HG03025 (cell line): ENCODE measurements at regions not wholly inside any gene's neighbourhood (a gene's known extent, or its start where the extent isn't known, plus 50 kb on each side); places are given as distances from the start of the nearest gene placed in this dataset.

Source experiments
- ATAC-seq: cut with Tn5 transposase; IDR thresholded peaks from one replicate; pipeline ENCODE4 v1.9.1; 2021; ENCODE audit warnings: mild to moderate bottlenecking, moderate library complexity; ENCODE audit not compliant: unreplicated experiment, low FRiP score

DNA sequence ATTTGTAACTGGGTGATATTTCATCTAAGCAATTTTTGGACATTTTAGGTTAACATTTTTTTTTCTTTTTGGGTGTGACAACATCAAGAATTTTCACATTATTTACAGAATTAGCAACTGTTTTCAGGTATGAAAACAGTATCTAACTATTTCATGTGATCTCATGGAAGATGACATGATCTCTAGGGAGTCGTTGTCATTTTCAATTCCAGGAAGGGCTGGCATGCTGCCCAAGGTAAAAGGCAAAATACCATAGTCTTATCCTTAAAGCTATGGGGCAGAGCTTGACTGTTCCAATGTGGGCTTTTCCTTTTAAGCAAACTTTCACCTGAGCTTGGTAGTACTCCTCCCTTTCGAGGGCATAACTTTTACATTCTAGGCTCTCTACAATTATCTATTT lies 443.7 kb downstream of the DSEL start:
- ATAC-seq = no peak

DNA sequence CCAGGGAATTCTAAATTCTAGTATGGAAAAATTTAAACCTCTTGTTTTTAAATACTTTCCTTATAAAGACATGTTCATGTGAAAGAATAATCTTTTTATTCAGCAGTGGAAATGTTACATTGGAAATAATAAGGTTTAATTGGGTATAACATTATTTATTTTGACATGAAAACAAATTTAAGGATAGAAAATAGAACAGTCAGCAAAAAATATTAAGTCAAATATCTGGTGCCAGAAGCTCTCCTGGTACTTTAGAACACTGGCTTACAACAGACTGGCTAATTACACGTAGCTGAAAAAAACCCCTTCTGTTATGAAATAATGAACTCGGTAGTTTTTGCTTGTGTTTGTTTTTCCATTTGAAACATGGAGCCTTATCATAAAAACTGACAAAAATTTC lies 447.9 kb downstream of the DSEL start:
- ATAC-seq = no peak

DNA sequence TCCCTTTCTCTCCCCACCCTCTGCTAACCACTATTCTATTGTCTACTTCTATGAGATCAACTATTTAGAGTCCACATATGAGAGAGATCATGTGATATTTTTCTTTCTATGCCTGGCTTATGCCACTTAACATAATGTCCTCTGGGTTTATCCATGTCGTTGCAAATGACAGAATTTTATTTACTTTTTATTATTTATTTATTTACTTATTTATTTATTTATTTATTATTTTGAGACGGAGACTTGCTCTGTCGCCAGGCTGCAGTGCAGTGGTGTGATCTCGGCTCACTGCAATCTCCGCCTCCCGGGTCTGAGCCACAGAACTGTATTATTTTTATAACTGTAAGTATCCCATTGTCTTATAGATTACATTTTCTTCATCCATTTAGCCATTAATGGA lies 443.4 kb upstream of the CDH19 start:
- no peak for ATAC-seq

DNA sequence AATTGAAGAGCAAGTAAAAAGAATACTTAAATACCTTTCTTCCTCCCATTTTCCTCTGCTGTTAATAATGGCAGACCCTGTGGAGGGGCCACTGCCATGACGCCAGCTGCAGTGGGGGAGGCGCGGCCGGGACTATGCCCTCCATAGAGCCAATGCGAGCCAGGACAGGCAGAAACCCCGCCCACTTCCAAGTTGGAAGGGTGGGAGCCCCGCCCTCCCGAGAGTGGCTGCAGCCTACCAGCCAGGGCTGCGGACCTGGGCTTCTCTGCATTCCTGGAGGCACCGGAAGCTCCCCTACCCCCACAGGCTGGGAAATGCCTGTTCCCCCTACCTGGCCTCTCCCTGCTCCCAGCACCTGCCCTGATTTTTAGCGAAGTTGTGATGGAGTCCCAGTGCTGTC lies 439.4 kb upstream of the CDH19 start:
- no peak for ATAC-seq

DNA sequence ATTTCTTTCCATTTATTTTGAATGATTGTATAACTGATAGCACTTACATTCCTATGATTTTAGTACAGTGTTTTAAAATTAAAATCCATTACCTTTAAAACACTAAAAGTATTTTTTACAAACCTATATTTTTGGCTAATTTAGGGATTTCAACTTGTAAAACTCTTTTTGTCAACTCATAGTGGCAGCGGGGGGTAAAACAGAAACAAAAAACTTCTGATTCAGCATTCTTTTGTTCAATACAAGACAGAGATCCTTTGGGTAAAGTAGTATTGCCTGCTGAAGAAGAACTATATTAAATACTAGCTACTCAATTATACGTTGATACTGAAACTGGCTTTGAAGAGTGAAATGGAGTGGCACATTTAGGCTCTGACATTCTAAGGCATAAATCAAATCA lies 437.4 kb upstream of the CDH19 start:
- no peak for ATAC-seq

DNA sequence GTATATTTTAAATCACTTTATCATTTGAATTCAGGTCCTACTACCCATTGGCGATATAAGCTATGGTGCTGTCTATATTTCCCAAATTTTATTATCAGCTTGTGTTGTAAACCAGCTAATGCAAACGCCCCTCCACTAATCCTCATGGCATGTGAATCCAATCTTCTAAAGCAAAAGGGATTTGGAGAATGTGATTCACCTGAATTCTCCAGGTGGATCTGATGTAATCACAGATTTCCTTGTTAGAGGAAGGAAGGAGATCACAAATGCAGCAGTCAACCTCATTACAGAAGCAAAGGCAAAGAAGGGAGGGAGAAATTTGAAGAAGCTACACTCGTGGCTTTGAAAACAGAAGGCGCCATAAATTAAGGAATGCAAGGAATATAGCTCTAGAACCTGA lies 431.1 kb upstream of the CDH19 start:
- no peak for ATAC-seq

DNA sequence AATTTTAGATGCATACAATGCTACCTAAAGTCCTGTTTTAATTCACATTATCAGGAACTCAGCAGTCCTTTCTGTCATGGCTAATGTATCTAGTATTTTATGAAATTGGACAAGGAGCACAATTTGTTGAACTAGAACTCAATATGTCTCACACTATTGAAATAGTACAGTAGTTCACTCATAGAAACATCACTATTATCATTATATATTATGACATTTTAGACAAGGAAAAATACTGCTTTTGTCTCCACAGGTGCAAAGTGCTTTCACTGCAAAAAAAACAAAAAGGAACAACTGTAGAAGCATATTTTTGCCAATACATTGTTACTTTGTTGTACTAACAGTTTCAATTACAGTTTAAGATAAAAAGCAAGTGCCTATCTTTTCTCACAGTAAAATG lies 419.2 kb upstream of the CDH19 start:
- no peak for ATAC-seq

DNA sequence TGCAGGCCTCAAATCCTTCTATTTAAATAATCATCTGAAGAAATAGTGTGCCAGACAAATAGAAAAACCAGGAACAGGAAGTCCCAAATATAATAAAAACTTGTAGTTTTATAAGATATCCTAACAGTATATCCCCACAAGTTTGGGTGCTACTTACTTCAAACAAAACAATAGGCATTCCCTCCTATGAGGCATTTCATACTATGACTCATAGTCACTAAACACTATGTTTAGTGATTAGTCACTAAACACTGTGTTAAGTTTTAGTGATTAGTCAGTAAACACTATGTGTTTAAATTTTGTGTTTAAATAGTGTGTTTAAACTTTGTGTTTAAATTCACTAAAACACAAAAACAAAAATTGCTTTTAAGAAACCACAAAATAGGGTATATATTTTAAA lies 407.0 kb upstream of the CDH19 start:
- no peak for ATAC-seq

DNA sequence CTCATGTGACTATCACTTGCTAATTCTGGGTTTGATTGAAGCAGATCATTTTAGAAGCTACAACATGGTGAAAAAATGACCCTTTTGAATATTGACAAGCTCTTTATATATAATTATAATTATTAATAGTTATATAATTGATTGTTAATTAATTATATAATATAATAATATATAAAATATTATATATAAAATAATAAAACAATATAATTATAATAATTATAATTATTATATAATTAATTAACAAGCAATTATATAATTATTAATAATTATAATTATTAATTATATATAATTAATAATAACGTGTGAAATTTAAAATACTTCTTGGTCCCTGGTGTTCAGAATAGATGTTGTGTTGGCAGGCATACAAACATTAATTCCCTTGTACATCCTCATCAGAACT lies 404.1 kb upstream of the CDH19 start:
- no peak for ATAC-seq

DNA sequence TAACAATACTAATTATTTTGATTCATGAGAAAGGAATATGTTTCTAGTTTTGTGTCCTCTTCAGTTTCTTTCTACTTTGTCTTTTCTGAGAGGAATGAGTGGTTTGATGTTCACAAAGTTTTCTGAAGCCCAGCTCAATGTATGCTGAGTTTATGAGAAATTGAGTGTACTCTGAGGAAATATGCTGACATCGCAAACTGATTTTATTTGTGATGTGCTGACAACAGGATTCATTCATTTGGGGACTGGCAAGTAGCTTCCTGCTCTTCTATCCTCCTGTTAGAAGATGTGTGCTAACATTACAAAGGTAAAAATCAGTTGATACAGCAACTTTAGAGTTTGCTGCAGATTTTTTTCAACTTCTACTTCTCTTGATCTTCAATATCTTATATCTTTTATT lies 403.2 kb upstream of the CDH19 start:
- no peak for ATAC-seq

DNA sequence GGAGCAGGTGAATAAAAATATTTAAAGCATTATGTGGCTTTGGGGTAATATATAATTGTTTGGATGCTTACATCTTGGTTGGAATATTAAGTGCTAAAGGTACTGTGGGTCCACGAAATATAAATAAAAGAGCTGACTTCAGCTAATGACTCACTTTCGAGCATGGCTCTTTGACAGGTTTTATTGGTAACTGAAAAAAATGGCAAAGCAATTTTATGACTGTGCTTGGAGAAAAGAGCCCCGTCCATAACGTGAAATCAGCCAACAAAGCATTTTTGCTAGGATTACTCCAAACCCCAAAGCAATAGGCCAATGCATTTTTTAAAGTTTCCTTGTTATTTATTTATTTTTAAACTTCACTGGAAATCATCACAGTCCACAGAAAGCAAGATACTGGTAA lies 397.2 kb upstream of the CDH19 start:
- no peak for ATAC-seq

DNA sequence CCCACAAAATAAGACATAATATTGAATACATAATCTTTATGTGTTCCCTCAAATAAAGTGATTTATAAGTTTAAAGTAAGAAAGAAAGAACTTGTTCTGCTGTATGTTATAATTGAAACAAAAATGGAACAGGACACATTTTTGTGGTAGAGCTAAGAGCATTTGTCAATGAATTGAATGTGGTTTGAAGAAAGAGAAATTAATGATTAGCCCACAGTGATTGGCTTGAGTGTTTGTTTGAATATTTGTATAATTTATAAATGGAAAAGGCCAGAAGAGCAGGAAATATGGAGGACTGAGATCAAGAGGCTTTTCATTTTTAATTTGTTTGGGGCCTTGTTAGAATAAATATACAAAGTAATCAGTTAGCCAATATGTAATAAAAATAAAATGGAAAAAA lies 395.1 kb upstream of the CDH19 start:
- ATAC-seq = no peak

DNA sequence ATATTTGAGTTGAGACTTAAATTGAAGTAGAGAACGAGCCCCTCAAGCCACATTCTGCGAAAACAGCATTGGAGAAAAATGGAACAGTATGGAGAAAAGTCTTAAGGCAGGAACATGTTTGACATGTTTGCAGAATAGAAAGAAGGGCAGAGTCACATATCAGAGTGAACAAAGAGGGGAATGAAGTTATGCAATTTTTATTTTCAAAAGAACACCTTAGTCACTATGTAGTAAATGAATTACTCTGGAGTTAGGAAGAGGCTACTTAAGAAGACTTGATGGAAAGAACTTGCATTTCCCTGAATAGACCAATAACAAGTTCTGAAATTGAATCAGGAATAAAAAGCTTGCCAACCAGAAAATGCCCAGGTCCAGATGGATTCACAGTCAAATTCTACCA lies 391.4 kb upstream of the CDH19 start:
- no peak for ATAC-seq

DNA sequence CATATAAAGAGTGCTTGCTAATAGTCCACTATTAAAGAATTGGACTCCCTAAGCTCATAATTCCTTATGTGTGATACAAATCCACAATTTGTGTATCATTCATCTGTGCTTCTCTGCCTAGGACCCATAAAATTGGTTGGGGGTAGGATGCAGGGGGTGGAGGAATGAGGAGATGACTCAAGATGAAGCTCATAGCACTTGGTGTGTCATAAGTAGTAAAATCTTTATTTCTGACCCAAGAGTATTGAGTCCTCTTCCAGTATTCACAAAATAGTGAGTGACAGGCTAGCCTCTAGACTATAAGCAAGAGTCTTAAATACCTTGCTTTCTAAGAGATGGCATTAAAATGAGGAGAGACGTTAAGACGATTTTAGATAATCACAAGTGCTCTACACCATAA lies 390.9 kb upstream of the CDH19 start:
- ATAC-seq = no peak

DNA sequence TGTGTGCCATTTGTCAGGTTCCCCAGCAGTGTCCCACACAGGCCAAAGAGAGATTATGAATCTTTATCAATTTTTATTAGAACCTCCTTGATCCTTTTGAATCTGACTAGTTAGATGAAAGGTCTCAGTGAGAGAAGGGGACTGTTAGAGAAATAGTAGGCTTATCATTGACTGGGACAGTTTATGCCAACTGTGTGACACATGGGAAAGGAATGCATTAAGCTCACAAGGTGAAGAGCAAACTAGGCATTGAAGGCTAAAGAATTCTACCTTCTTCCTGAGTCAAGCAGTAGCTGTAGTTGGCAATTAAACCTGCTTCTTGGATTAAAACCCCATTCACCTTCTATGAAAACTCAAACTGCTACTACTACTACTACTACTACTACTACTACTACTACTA lies 389.6 kb upstream of the CDH19 start:
- no peak for ATAC-seq

DNA sequence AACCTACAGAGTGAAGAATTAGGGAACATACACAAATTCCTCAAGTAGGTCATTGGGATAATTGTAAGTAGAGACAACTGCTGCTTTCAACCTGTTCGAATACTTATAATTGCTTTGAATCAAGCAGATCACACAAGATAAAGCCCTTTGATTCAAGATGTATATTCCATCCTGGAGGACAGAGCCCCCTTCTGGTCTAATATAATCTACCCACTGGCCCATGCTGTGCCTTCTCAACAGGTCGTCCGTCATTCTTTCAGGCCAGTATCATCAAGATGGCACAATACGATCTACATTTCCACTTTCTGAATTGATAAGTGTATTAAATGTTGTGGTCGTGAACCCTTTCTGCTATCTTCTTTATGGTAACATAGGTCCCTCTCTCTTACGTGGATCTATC lies 387.0 kb upstream of the CDH19 start:
- ATAC-seq = no peak

DNA sequence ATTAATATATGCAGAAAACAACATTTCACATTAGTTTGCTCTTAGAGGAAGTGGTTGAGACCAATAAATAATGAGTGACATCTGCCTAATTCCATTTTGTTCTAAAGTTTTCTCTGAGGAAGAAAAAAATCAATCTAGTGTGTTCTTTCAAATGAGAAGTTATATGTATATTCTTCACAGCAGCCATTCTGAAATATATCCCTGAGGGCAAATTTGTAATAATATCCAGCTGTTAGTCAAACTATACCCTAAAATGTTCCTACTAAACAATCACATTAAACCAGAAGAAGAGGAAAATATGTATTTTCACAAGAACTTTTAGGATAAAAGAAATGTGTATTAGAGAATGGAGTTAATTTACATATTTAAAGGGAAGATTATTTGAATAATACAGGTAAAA lies 375.1 kb upstream of the CDH19 start:
- ATAC-seq = no peak

DNA sequence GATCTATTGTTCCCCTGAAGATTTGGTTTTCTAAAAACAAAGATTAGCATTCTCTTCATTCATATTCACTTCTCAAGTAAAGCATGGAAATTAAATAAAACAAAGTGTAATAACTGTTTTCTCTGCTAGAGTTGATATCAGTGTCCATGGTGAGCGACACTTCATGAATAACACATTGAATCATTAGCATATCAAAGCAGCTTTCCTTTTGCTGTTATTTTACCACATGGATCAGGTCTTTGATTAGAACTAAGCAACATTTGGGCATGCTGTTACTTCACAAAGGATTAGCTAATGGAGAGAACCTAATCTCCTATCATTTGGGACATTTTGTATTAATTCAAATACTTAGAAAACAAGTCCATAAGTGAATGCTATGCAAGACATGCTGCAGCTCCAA lies 368.8 kb upstream of the CDH19 start:
- ATAC-seq = no peak

DNA sequence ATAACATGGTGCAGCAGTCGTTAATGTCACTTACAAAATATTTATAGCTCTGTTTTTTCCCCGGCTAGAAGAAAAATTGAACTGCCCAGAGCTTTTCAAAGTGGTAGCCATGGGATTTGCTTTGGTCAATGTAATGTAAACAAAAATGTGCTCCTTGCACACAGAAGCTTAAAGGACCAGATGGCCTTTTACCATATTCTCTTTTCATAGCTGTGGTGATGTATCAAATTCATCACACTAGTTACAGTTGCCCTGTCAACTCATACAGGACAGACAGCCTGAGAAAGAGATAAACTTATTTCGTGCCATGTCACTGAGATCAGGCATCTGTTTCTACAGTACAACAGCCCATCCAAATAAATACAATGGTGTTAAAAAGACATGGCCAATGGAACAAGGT lies 368.1 kb upstream of the CDH19 start:
- ATAC-seq = no peak

DNA sequence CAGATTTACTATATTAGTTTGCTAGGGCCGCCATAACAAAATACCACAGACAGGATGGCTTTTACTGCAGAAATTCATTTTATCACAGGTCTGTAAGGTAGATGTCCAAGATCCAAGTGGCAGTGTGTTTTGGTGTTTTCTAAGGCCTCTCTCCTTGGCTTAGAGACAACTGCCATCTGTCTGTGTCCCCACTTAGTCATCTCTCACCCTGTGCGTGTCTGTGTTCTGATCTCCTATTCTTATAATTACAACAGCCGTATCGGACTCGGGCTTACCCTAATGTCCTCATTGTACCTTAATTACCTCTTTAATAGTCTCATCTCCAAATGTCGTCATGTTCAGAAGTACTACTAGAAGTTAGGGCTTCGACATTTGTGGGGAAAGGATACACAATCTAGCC lies 362.3 kb upstream of the CDH19 start:
- no peak for ATAC-seq

DNA sequence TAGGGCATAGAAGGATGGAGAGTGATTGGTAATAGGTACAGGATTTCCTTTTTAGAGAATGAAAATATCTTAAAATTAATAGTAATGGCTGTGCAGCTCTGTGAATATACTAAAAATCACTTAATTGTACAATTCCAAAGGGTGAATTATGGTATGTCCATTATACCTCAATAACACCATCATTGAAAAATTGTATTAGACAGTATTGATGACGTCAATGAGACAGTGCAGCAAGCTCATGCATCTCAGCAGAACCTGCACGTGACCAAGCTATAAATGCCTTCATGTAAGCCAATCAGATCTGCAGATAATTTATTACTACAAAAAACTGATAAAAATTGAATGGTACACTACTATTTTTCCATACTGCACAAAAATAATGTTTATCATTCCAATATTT lies 354.4 kb upstream of the CDH19 start:
- no peak for ATAC-seq

DNA sequence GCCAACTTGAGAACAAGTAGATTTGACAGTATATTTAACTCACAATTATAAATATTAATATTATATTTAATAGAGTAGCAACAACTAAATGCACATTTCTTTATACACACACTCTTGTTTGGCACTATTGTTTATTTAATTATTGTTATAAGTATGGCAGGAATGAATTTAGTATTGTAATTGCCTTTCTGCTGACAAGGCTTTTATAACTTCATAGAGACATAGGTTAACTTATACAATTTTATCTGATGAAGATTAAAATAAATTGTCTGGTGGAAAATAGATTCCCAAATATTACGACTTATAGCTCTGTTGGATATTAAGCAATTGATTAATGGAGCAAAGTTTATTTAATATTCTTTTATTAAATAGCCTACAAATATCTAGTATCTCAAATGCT lies 347.9 kb upstream of the CDH19 start:
- ATAC-seq = no peak

DNA sequence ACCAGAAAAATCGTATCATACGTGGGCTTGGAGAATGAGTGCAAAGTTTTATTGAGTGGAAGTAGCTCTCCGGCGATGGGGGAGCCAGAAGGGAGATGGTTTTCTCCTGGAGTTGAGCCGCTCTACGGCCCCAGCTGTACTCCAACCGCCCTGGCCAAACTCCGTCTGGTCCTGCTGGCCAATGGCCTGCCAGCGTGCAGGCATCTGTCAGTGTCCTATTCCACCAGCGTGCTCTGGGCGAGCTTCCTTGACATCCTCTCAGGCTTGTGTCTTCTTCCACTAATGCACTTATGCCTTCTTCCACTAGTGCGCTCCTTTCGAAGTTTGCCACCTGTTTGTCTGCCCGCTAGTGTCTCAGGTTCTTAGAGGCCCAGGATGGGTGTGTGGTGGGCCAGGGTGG lies 345.5 kb upstream of the CDH19 start:
- ATAC-seq = no peak

DNA sequence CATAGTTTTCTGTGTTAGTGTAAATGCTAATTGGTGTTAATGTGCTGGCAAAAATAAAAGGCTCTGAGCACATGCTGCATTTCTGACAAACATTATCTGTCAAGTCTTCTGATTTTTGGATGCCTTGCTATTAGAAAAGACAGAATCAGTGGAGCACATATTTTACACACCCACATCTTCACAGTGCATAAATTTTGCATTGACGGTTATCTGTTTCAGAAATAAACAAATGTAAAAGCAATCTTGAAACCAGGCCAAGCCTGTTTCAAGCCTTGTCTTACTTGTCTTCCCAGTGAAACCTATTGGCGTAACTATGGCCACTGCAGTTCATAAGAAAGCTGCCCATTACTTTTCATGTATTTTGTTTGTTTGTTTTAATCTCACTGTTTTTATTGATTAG lies 333.7 kb upstream of the CDH19 start:
- ATAC-seq = no peak
